Stimulated activated CD8-positive, alpha-beta memory T cell treated with anti-CD3 and anti-CD28 coated beads, Interleukin-4, amount 100 ng/mL, for 48 hours (primary cell): ENCODE measurements at regions not wholly inside any gene's neighbourhood (a gene's known extent, or its start where the extent isn't known, plus 50 kb on each side); places are given as distances from the start of the nearest gene placed in this dataset.
"Not testable (repeated sequence)": the region's sequence is repeated elsewhere in the genome, so short reads cannot be mapped to it uniquely, and the experiment has no call there.

Source experiments
- DNase-seq: peaks from one replicate; pipeline ENCODE4 v3.0.0-alpha.2; 2020

GRCh38 chr14:39499514-39499913 is 67.3 kb upstream of the FBXO33 start:
- no peak for DNase-seq

- DNase-seq = not testable (repeated sequence)
These were observed 65.4 kb upstream of the FBXO33 start for GRCh38 chr14:39497677-39498076.

GRCh38 chr14:39492267-39492666 is 60.0 kb upstream of the FBXO33 start:
- DNase-seq = no peak

GRCh38 chr14:39491134-39491571 is 58.9 kb upstream of the FBXO33 start:
- no peak for DNase-seq

- DNase-seq = no peak
These were observed 56.4 kb upstream of the FBXO33 start for GRCh38 chr14:39488600-39488999.

GRCh38 chr14:39483682-39484081 is 51.4 kb upstream of the FBXO33 start:
- no peak for DNase-seq
